GM23338 (cell line): ENCODE measurements at regions not wholly inside any gene's neighbourhood (a gene's known extent, or its start where the extent isn't known, plus 50 kb on each side); places are given as distances from the start of the nearest gene placed in this dataset.

Experiments
- ATAC-seq: fragments of 200-7000 bp; cut with Tn5 transposase; 3 replicates; pipeline ENCODE4 v1.9.1; 2020
- DNase-seq: peaks from one replicate; pipeline ENCODE4 v3.0.0-alpha.2; 2015; ENCODE audit warnings: low spot score
- H2AFZ ChIP-seq: fragments of 200-600 bp; sonication (generic); 2 replicates; pipeline ENCODE4 v1.8.0; 2016; ENCODE audit warnings: antibody characterized with exemption, mild to moderate bottlenecking, moderate library complexity
- H3F3A ChIP-seq: fragments of 200-600 bp; sonication (generic); replicated peaks from 2 replicates; pipeline ENCODE4 v1.8.0; 2017; ENCODE audit warnings: antibody characterized with exemption, mixed run types, low read depth
- H3K27ac ChIP-seq: fragments of 200-600 bp; sonication (generic); 2 replicates; pipeline ENCODE4 v1.6.1; 2016; ENCODE audit warnings: low read depth
- H3K27me3 ChIP-seq: fragments of 200-600 bp; sonication (generic); 2 replicates; pipeline ENCODE4 v1.8.0; 2016; ENCODE audit warnings: mild to moderate bottlenecking, mixed run types, moderate library complexity; ENCODE audit not compliant: insufficient read depth
- H3K36me3 ChIP-seq: fragments of 200-600 bp; sonication (generic); 2 replicates; pipeline ENCODE4 v1.8.0; 2016; ENCODE audit warnings: mild to moderate bottlenecking; ENCODE audit not compliant: insufficient read depth
- H3K4me1 ChIP-seq: fragments of 200-600 bp; sonication (generic); 2 replicates; pipeline ENCODE4 v1.8.0; 2016; ENCODE audit warnings: mild to moderate bottlenecking, moderate library complexity; ENCODE audit not compliant: insufficient read depth
- H3K4me2 ChIP-seq: fragments of 200-600 bp; sonication (generic); 2 replicates; pipeline ENCODE4 v1.7.1; 2017; ENCODE audit warnings: mixed run types
- H3K4me3 ChIP-seq: fragments of 200-600 bp; sonication (generic); 2 replicates; pipeline ENCODE4 v1.6.1; 2016; ENCODE audit warnings: mixed run types
- H3K79me2 ChIP-seq: fragments of 200-600 bp; sonication (generic); replicated peaks from 2 replicates; pipeline ENCODE4 v1.8.0; 2017; ENCODE audit warnings: mild to moderate bottlenecking; ENCODE audit not compliant: insufficient read depth
- H3K9me2 ChIP-seq: fragments of 200-600 bp; sonication (generic); 2 replicates; pipeline ENCODE4 v1.8.0; 2017; ENCODE audit not compliant: insufficient read depth
- H4K20me1 ChIP-seq: fragments of 200-600 bp; sonication (generic); replicated peaks from 2 replicates; pipeline ENCODE4 v1.8.0; 2017; ENCODE audit warnings: mild to moderate bottlenecking; ENCODE audit not compliant: insufficient read depth
- H3K27ac Mint-ChIP-seq: 2 replicates; pipeline ENCODE4 v1.8.0; 2020; ENCODE audit warnings: inconsistent platforms, mild to moderate bottlenecking, moderate library complexity, mixed read lengths
- H3K27me3 Mint-ChIP-seq: 3 replicates; pipeline ENCODE4 v1.8.0; 2022; ENCODE audit warnings: low read depth, mild to moderate bottlenecking, moderate library complexity, mixed read lengths, inconsistent platforms; ENCODE audit not compliant: insufficient read depth, poor library complexity
- H3K36me3 Mint-ChIP-seq: 3 replicates; pipeline ENCODE4 v1.8.0; 2021; ENCODE audit warnings: low read depth, mild to moderate bottlenecking, inconsistent platforms, moderate library complexity, mixed read lengths
- H3K4me1 Mint-ChIP-seq: 3 replicates; pipeline ENCODE4 v1.8.0; 2020; ENCODE audit warnings: mild to moderate bottlenecking, inconsistent platforms, mixed read lengths
- H3K4me3 Mint-ChIP-seq: 3 replicates; pipeline ENCODE4 v1.8.0; 2021; ENCODE audit warnings: moderate library complexity, mild to moderate bottlenecking, inconsistent platforms, mixed read lengths
- H3K9me3 Mint-ChIP-seq: 3 replicates; pipeline ENCODE4 v1.8.0; 2020; ENCODE audit warnings: moderate library complexity, mild to moderate bottlenecking, inconsistent platforms, mixed read lengths
- CREB1 ChIP-seq: fragments of 250-450 bp; sonication (Bioruptor Pico); IDR thresholded peaks from 2 replicates; pipeline ENCODE4 v1.5.0; 2020; ENCODE audit warnings: low read depth, mild to moderate bottlenecking, moderate library complexity
- EZH2 ChIP-seq: fragments of 200-600 bp; sonication (generic); IDR thresholded peaks from one replicate; pipeline ENCODE4 v1.8.0; 2017; ENCODE audit warnings: antibody characterized with exemption, mild to moderate bottlenecking, low read depth; ENCODE audit not compliant: unreplicated experiment
- EZH2phosphoT487 ChIP-seq: fragments of 200-600 bp; sonication (generic); IDR thresholded peaks from one replicate; pipeline ENCODE4 v1.8.1; 2018; ENCODE audit warnings: antibody characterized with exemption; ENCODE audit not compliant: unreplicated experiment
- JUNB ChIP-seq: IDR thresholded peaks from one replicate; pipeline ENCODE4 v1.6.1; 2016; ENCODE audit warnings: antibody characterized with exemption; ENCODE audit not compliant: unreplicated experiment
- NANOG ChIP-seq: IDR thresholded peaks from 2 replicates; pipeline ENCODE4 v1.6.1; 2016; ENCODE audit warnings: antibody characterized with exemption, borderline replicate concordance
- POLR2AphosphoS5 ChIP-seq: IDR thresholded peaks from 2 replicates; pipeline ENCODE4 v1.6.1; 2016; ENCODE audit warnings: antibody characterized with exemption, low read depth
- STAT1 ChIP-seq: IDR thresholded peaks from one replicate; pipeline ENCODE4 v1.6.1; 2016; ENCODE audit warnings: antibody characterized with exemption; ENCODE audit not compliant: unreplicated experiment
- ZNF114 ChIP-seq: fragments of 250-450 bp; sonication (Bioruptor Pico); IDR thresholded peaks from 2 replicates; pipeline ENCODE4 v1.5.0; 2020; ENCODE audit warnings: mild to moderate bottlenecking, moderate library complexity
- ZNF331 ChIP-seq: fragments of 250-450 bp; sonication (Bioruptor Pico); IDR thresholded peaks from 2 replicates; pipeline ENCODE4 v1.5.0; 2020; ENCODE audit warnings: low read depth, mild to moderate bottlenecking, moderate library complexity
- TF ChIP-seq, protein P1 (sequence below): IDR thresholded peaks from one replicate; pipeline ENCODE4 v1.6.1; 2018; ENCODE audit warnings: antibody characterized with exemption; ENCODE audit not compliant: unreplicated experiment
- TF ChIP-seq, protein P2 (sequence below): fragments of 250-450 bp; sonication (Bioruptor Pico); IDR thresholded peaks from 2 replicates; pipeline ENCODE4 v1.5.0; 2020; ENCODE audit warnings: mild to moderate bottlenecking, moderate library complexity
- TF ChIP-seq, protein P3 (sequence below): IDR thresholded peaks from 2 replicates; pipeline ENCODE4 v1.6.1; 2016; ENCODE audit warnings: antibody characterized with exemption
- TF ChIP-seq, protein P4 (sequence below), 2 experiments: fragments of 200-600 bp in 1 of 2; sonication (generic) in 1 of 2; conservative IDR thresholded peaks; 2 replicates each; pipeline versions ENCODE4 v1.5.1 to v1.6.1; 2016 to 2017; ENCODE audit warnings: antibody characterized with exemption in 2 of 2, low read depth in 2 of 2, mild to moderate bottlenecking in 2 of 2, moderate library complexity in 1 of 2

DNA sequence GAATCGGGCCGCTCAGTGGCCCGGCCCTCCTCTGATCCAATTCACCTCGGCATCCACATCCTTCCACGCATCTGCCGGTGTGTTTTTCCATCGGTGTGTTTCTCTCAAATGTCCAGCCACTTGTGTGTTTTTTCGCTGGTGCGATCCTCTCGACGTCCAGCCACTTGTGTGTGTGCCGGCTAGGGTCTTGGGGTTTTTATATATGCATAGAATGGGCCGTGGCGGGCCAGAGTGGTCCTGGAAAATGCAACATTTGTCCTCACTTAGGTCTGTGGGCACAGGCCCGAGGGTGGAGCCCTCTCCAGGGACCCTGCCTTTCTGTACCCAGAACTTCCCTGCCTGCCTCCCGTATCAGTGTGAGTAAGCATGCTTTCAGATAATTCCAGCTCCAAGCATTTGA is 1106.4 kb downstream of the AMY1C start:
- H4K20me1 ChIP-seq = no peaks in the 10 kb centered on the region
- H3K9me2 ChIP-seq = no peaks in the 10 kb centered on the region
- no peaks in the 10 kb centered on the region for H3K36me3 ChIP-seq
- no peak overlapping the region for H3K4me2 ChIP-seq
- no peak overlapping the region for H3K4me3 ChIP-seq
- no peak for DNase-seq
- H3K9me3 Mint-ChIP-seq = peaks cover 4% of the 10 kb centered on the region; the same call in 1 of the 3 replicates
- no peaks in the 10 kb centered on the region for H3K79me2 ChIP-seq
- H3K4me1 ChIP-seq = no peaks in the 10 kb centered on the region
- no peak overlapping the region for H3K27ac Mint-ChIP-seq
- no peak for TF ChIP-seq ZNF331
- no peak for TF ChIP-seq ZNF114 (CRISPR knock-in tag)
- TF ChIP-seq NANOG = no peak
- no peak for TF ChIP-seq EZH2phosphoT487
- no peak for TF ChIP-seq POLR2AphosphoS5
- no peak for TF ChIP-seq CREB1 (CRISPR knock-in tag)
- TF ChIP-seq, protein P1, sequence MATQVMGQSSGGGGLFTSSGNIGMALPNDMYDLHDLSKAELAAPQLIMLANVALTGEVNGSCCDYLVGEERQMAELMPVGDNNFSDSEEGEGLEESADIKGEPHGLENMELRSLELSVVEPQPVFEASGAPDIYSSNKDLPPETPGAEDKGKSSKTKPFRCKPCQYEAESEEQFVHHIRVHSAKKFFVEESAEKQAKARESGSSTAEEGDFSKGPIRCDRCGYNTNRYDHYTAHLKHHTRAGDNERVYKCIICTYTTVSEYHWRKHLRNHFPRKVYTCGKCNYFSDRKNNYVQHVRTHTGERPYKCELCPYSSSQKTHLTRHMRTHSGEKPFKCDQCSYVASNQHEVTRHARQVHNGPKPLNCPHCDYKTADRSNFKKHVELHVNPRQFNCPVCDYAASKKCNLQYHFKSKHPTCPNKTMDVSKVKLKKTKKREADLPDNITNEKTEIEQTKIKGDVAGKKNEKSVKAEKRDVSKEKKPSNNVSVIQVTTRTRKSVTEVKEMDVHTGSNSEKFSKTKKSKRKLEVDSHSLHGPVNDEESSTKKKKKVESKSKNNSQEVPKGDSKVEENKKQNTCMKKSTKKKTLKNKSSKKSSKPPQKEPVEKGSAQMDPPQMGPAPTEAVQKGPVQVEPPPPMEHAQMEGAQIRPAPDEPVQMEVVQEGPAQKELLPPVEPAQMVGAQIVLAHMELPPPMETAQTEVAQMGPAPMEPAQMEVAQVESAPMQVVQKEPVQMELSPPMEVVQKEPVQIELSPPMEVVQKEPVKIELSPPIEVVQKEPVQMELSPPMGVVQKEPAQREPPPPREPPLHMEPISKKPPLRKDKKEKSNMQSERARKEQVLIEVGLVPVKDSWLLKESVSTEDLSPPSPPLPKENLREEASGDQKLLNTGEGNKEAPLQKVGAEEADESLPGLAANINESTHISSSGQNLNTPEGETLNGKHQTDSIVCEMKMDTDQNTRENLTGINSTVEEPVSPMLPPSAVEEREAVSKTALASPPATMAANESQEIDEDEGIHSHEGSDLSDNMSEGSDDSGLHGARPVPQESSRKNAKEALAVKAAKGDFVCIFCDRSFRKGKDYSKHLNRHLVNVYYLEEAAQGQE = no peak
- TF ChIP-seq, protein P2, sequence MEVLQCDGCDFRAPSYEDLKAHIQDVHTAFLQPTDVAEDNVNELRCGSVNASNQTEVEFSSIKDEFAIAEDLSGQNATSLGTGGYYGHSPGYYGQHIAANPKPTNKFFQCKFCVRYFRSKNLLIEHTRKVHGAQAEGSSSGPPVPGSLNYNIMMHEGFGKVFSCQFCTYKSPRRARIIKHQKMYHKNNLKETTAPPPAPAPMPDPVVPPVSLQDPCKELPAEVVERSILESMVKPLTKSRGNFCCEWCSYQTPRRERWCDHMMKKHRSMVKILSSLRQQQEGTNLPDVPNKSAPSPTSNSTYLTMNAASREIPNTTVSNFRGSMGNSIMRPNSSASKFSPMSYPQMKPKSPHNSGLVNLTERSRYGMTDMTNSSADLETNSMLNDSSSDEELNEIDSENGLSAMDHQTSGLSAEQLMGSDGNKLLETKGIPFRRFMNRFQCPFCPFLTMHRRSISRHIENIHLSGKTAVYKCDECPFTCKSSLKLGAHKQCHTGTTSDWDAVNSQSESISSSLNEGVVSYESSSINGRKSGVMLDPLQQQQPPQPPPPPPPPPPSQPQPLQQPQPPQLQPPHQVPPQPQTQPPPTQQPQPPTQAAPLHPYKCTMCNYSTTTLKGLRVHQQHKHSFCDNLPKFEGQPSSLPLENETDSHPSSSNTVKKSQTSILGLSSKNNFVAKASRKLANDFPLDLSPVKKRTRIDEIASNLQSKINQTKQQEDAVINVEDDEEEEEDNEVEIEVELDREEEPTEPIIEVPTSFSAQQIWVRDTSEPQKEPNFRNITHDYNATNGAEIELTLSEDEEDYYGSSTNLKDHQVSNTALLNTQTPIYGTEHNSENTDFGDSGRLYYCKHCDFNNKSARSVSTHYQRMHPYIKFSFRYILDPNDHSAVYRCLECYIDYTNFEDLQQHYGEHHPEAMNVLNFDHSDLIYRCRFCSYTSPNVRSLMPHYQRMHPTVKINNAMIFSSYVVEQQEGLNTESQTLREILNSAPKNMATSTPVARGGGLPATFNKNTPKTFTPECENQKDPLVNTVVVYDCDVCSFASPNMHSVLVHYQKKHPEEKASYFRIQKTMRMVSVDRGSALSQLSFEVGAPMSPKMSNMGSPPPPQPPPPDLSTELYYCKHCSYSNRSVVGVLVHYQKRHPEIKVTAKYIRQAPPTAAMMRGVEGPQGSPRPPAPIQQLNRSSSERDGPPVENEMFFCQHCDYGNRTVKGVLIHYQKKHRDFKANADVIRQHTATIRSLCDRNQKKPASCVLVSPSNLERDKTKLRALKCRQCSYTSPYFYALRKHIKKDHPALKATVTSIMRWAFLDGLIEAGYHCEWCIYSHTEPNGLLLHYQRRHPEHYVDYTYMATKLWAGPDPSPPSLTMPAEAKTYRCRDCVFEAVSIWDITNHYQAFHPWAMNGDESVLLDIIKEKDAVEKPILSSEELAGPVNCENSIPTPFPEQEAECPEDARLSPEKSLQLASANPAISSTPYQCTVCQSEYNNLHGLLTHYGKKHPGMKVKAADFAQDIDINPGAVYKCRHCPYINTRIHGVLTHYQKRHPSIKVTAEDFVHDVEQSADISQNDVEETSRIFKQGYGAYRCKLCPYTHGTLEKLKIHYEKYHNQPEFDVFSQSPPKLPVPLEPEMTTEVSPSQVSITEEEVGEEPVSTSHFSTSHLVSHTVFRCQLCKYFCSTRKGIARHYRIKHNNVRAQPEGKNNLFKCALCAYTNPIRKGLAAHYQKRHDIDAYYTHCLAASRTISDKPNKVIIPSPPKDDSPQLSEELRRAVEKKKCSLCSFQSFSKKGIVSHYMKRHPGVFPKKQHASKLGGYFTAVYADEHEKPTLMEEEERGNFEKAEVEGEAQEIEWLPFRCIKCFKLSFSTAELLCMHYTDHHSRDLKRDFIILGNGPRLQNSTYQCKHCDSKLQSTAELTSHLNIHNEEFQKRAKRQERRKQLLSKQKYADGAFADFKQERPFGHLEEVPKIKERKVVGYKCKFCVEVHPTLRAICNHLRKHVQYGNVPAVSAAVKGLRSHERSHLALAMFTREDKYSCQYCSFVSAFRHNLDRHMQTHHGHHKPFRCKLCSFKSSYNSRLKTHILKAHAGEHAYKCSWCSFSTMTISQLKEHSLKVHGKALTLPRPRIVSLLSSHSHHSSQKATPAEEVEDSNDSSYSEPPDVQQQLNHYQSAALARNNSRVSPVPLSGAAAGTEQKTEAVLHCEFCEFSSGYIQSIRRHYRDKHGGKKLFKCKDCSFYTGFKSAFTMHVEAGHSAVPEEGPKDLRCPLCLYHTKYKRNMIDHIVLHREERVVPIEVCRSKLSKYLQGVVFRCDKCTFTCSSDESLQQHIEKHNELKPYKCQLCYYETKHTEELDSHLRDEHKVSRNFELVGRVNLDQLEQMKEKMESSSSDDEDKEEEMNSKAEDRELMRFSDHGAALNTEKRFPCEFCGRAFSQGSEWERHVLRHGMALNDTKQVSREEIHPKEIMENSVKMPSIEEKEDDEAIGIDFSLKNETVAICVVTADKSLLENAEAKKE = no peak
- no peak for TF ChIP-seq STAT1
- TF ChIP-seq, protein P3, sequence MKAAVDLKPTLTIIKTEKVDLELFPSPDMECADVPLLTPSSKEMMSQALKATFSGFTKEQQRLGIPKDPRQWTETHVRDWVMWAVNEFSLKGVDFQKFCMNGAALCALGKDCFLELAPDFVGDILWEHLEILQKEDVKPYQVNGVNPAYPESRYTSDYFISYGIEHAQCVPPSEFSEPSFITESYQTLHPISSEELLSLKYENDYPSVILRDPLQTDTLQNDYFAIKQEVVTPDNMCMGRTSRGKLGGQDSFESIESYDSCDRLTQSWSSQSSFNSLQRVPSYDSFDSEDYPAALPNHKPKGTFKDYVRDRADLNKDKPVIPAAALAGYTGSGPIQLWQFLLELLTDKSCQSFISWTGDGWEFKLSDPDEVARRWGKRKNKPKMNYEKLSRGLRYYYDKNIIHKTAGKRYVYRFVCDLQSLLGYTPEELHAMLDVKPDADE = no peak
- TF ChIP-seq, protein P4, sequence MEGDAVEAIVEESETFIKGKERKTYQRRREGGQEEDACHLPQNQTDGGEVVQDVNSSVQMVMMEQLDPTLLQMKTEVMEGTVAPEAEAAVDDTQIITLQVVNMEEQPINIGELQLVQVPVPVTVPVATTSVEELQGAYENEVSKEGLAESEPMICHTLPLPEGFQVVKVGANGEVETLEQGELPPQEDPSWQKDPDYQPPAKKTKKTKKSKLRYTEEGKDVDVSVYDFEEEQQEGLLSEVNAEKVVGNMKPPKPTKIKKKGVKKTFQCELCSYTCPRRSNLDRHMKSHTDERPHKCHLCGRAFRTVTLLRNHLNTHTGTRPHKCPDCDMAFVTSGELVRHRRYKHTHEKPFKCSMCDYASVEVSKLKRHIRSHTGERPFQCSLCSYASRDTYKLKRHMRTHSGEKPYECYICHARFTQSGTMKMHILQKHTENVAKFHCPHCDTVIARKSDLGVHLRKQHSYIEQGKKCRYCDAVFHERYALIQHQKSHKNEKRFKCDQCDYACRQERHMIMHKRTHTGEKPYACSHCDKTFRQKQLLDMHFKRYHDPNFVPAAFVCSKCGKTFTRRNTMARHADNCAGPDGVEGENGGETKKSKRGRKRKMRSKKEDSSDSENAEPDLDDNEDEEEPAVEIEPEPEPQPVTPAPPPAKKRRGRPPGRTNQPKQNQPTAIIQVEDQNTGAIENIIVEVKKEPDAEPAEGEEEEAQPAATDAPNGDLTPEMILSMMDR (conservative IDR thresholded peaks at IDR 0.05; ENCODE audit: low read depth in 2 of 2) = no peak
- TF ChIP-seq JUNB = no peak
- TF ChIP-seq EZH2 = no peak
- H3K27ac ChIP-seq = no peak overlapping the region
- no peaks in the 10 kb centered on the region for H3K27me3 Mint-ChIP-seq
- H2AFZ ChIP-seq = peak overlapping the region; percentile 32; the same call in 1 of the 2 replicates
- H3K4me1 Mint-ChIP-seq = no peaks in the 10 kb centered on the region
- ATAC-seq = no peak
- H3F3A ChIP-seq = no peaks in the 10 kb centered on the region
- no peaks in the 10 kb centered on the region for H3K27me3 ChIP-seq
- H3K36me3 Mint-ChIP-seq = no peaks in the 10 kb centered on the region
- no peak overlapping the region for H3K4me3 Mint-ChIP-seq
